Mesenchymal stem cell (in vitro differentiated cells and primary cell): ENCODE measurements at regions not wholly inside any gene's neighbourhood (a gene's known extent, or its start where the extent isn't known, plus 50 kb on each side); places are given as distances from the start of the nearest gene placed in this dataset.

Source experiments
- DNase-seq: peaks from one replicate; pipeline ENCODE4 v3.0.0-alpha.2; 2013
- H2AFZ ChIP-seq: one replicate; pipeline ENCODE4 v1.6.1; 2013; ENCODE audit warnings: low read depth, mild to moderate bottlenecking, control low read depth, inconsistent platforms, low read length, moderate library complexity
- H2AK5ac ChIP-seq: 2 replicates; pipeline ENCODE4 v1.6.1; 2013; ENCODE audit warnings: low read length, moderate library complexity, mild to moderate bottlenecking, inconsistent platforms; ENCODE audit not compliant: severe bottlenecking
- H2BK120ac ChIP-seq: one replicate; pipeline ENCODE4 v1.6.1; 2013; ENCODE audit warnings: low read depth, mild to moderate bottlenecking, inconsistent platforms, low read length, moderate library complexity
- H2BK12ac ChIP-seq, 2 experiments: one replicate each; pipeline ENCODE4 v1.6.1; 2013; ENCODE audit warnings: inconsistent platforms in 2 of 2, low read length in 2 of 2, mild to moderate bottlenecking in 2 of 2, moderate library complexity in 2 of 2, control low read depth in 1 of 2
- H2BK15ac ChIP-seq: one replicate; pipeline ENCODE4 v1.6.1; 2013; ENCODE audit warnings: mild to moderate bottlenecking, low read depth, inconsistent platforms; ENCODE audit not compliant: poor library complexity, severe bottlenecking
- H2BK5ac ChIP-seq: 2 replicates; pipeline ENCODE4 v1.6.1; 2013; ENCODE audit warnings: low read depth, mild to moderate bottlenecking, low read length, control low read depth, inconsistent platforms; ENCODE audit not compliant: poor library complexity, severe bottlenecking
- H3K14ac ChIP-seq, 2 experiments: one replicate each; pipeline ENCODE4 v1.6.1; 2013; ENCODE audit warnings: inconsistent platforms in 2 of 2, low read length in 2 of 2, control low read depth in 1 of 2, mild to moderate bottlenecking in 1 of 2, moderate library complexity in 1 of 2
- H3K18ac ChIP-seq, 2 experiments: one replicate each; pipeline ENCODE4 v1.6.1; 2013; ENCODE audit warnings: inconsistent platforms in 2 of 2, low read length in 2 of 2, control low read depth in 1 of 2, low read depth in 1 of 2, mild to moderate bottlenecking in 1 of 2
- H3K23ac ChIP-seq, 2 experiments: one replicate each; pipeline ENCODE4 v1.6.1; 2013; ENCODE audit warnings: inconsistent platforms in 2 of 2, low read length in 2 of 2, mild to moderate bottlenecking in 2 of 2, moderate library complexity in 2 of 2, control low read depth in 1 of 2
- H3K27ac ChIP-seq: 2 replicates; pipeline ENCODE4 v1.5.1; 2013; ENCODE audit warnings: mild to moderate bottlenecking, moderate library complexity, low read length, control low read depth, inconsistent platforms; ENCODE audit not compliant: poor library complexity, severe bottlenecking
- H3K27me3 ChIP-seq, 2 experiments: 2 replicates each; pipeline versions ENCODE4 v1.6.1 to v1.7.0; 2013; ENCODE audit warnings: low read length in 2 of 2, mild to moderate bottlenecking in 2 of 2, moderate library complexity in 2 of 2, control low read depth in 1 of 2, inconsistent platforms in 1 of 2; ENCODE audit not compliant: control insufficient read depth in 1 of 2, insufficient read depth in 1 of 2
- H3K36me3 ChIP-seq, 2 experiments: 2 replicates each; pipeline versions ENCODE4 v1.6.1 to v1.7.0; 2013; ENCODE audit warnings: low read length in 2 of 2, control low read depth in 1 of 2, inconsistent platforms in 1 of 2, low read depth in 1 of 2, mild to moderate bottlenecking in 1 of 2; ENCODE audit not compliant: insufficient read depth in 2 of 2, control insufficient read depth in 1 of 2
- H3K4ac ChIP-seq, 2 experiments: one replicate each; pipeline ENCODE4 v1.6.1; 2013; ENCODE audit warnings: inconsistent platforms in 2 of 2, low read length in 2 of 2, mild to moderate bottlenecking in 2 of 2, moderate library complexity in 2 of 2, control low read depth in 1 of 2, low read depth in 1 of 2
- H3K4me1 ChIP-seq: 2 replicates; pipeline ENCODE4 v1.6.1; 2013; ENCODE audit warnings: low read depth, low read length, control low read depth; ENCODE audit not compliant: control insufficient read depth, insufficient read depth
- H3K4me2 ChIP-seq: 2 replicates; pipeline ENCODE4 v1.6.1; 2013; ENCODE audit warnings: low read length, mild to moderate bottlenecking, inconsistent platforms; ENCODE audit not compliant: poor library complexity, severe bottlenecking
- H3K4me3 ChIP-seq, 2 experiments: 2 replicates each; pipeline versions ENCODE4 v1.5.1 to v1.7.0; 2013; ENCODE audit warnings: low read length in 2 of 2, mild to moderate bottlenecking in 2 of 2, control low read depth in 1 of 2, low read depth in 1 of 2; ENCODE audit not compliant: insufficient read depth in 1 of 2
- H3K79me1 ChIP-seq: replicated peaks from 2 replicates; pipeline ENCODE4 v1.6.1; 2013; ENCODE audit warnings: mild to moderate bottlenecking, control low read depth, low read length, inconsistent platforms; ENCODE audit not compliant: poor library complexity, severe bottlenecking
- H3K9ac ChIP-seq: 2 replicates; pipeline ENCODE4 v1.7.0; 2013; ENCODE audit warnings: mild to moderate bottlenecking, low read length, moderate library complexity
- H3K9me3 ChIP-seq: 2 replicates; pipeline ENCODE4 v1.7.0; 2013; ENCODE audit warnings: mild to moderate bottlenecking, low read length; ENCODE audit not compliant: control insufficient read depth
- H4K8ac ChIP-seq: one replicate; pipeline ENCODE4 v1.6.1; 2013; ENCODE audit warnings: inconsistent platforms, mild to moderate bottlenecking, low read length, moderate library complexity
- H4K91ac ChIP-seq: one replicate; pipeline ENCODE4 v1.6.1; 2013; ENCODE audit warnings: mild to moderate bottlenecking, low read length, inconsistent platforms
- WGBS: methylation state at CpG from one replicate; pipeline ENCODE4 v1.1.7; 2013; ENCODE audit warnings: mixed read lengths; 5-methylcytosine and 5-hydroxymethylcytosine counted together

- Histone ChIP-seq H3K4me3 (no peak overlapping the region), H3K23ac (no peak overlapping the region), H4K91ac (no peak overlapping the region), H3K9ac (no peak overlapping the region), H2BK12ac (no peak overlapping the region), H3K36me3 (no peaks in the 10 kb centered on the region), H2AFZ (no peak overlapping the region), H2BK120ac (no peak overlapping the region), H3K9me3 (peaks cover 4% of the 10 kb centered on the region), H2BK5ac (no peak overlapping the region), H4K8ac (no peak overlapping the region), H3K4me1 (no peaks in the 10 kb centered on the region), H2AK5ac (no peak overlapping the region), H3K27ac (no peak overlapping the region), H2BK15ac (no peak overlapping the region), H3K27me3 (no peaks in the 10 kb centered on the region), H3K4me2 (no peak overlapping the region), H3K79me1 (no peaks in the 10 kb centered on the region), H3K4ac (no peak overlapping the region), H3K18ac (no peak overlapping the region), H3K14ac (no peak overlapping the region)
- DNase-seq = no peak
- 86% methylated on average over 1 of the region's 1 CpG for WGBS
Observed at GRCh38 chr2:16204251-16204650, 263.9 kb downstream of the MYCN start.

DNA sequence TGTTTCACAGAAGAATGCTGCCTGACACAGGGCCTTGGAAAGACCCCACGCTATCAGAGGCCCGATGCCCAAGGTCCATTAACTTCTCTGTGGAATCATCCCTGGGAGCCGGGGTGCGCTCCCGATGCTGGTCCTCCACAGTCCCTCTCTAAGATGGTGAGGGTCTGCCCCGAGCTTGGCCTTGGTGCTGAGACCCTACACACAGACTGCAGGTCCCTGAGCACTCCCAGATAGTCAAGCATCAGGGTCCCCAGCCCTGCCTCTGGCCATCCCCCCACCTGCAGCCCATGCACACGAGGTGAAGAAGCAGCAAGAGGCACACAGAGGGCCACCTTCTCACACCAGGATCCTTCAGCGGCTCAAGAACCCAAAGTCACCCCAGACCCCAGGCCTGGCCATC, 263.3 kb downstream of the MYCN start:
- Histone ChIP-seq H3K4me2 (no peak overlapping the region), H3K23ac (no peak overlapping the region), H2BK5ac (no peak overlapping the region), H3K9me3 (peaks cover 4% of the 10 kb centered on the region), H3K9ac (no peak overlapping the region), H2AFZ (no peak overlapping the region), H3K4me1 (no peaks in the 10 kb centered on the region), H3K4me3 (no peak overlapping the region), H2BK15ac (no peak overlapping the region), H3K4ac (no peak overlapping the region), H3K18ac (no peak overlapping the region), H3K79me1 (no peaks in the 10 kb centered on the region), H4K8ac (no peak overlapping the region), H3K27me3 (no peaks in the 10 kb centered on the region), H2BK12ac (no peak overlapping the region), H3K14ac (no peak overlapping the region), H2AK5ac (no peak overlapping the region), H3K36me3 (no peaks in the 10 kb centered on the region), H2BK120ac (no peak overlapping the region), H4K91ac (no peak overlapping the region), H3K27ac (no peak overlapping the region)
- WGBS = 71% methylated on average over 8 of the region's 8 CpGs
- no peak for DNase-seq

GRCh38 chr2:16203069-16203468, 262.7 kb downstream of the MYCN start:
- WGBS = 63% methylated on average over 2 of the region's 2 CpGs
- DNase-seq = no peak
- no peak overlapping the region for H4K8ac ChIP-seq
- H3K14ac ChIP-seq = no peak overlapping the region
- no peak overlapping the region for H3K27ac ChIP-seq
- H3K4me3 ChIP-seq = no peak overlapping the region
- H2BK5ac ChIP-seq = no peak overlapping the region
- H2BK15ac ChIP-seq = no peak overlapping the region
- no peak overlapping the region for H4K91ac ChIP-seq
- no peak overlapping the region for H3K4me2 ChIP-seq
- no peaks in the 10 kb centered on the region for H3K79me1 ChIP-seq
- H3K9ac ChIP-seq = no peak overlapping the region
- H3K36me3 ChIP-seq = no peaks in the 10 kb centered on the region
- no peaks in the 10 kb centered on the region for H3K4me1 ChIP-seq
- H3K27me3 ChIP-seq = no peaks in the 10 kb centered on the region
- H3K18ac ChIP-seq = no peak overlapping the region
- no peak overlapping the region for H2BK12ac ChIP-seq
- H2AFZ ChIP-seq = no peak overlapping the region
- no peak overlapping the region for H2BK120ac ChIP-seq
- no peak overlapping the region for H3K23ac ChIP-seq
- no peaks in the 10 kb centered on the region for H3K9me3 ChIP-seq
- H2AK5ac ChIP-seq = no peak overlapping the region
- H3K4ac ChIP-seq = no peak overlapping the region

DNA sequence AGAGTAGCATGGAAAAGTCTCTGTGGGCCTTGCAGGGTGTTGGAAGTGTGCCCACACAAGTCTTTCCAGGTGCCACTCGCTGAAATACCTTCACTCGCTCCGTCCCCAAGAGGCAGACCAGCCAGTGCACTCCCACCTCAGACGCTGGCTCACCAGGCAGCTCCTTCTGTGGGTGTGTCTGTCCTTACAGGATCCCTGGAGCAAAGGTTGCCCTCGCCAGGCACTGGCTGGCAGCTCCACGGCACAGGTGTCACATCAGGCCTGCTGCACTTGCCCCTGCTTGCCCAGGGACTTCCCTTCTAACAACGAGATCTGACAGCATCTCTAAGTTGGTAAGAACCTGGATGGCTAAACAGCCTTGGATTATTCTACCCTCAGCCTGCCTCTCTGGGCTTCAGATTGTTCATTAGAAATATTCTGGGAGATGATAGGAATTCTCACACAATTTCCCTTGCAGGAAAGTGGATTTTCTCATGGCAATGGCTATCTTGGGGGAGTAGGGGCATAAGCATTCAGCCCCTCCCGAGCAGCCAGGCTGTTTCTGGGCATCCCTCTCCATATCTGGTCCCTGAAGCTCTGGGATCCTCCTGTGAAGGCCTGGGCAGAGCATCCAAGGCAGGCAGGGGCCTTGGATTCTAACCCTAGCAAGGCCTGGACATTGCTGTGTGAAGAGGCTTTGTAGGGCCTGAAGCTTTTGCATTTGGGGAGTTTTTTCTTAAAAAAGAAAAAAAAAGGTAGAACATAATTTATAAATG, 262.1 kb downstream of the MYCN start:
- no peak overlapping the region for H2BK12ac ChIP-seq
- H2AFZ ChIP-seq = no peak overlapping the region
- H3K36me3 ChIP-seq = no peaks in the 10 kb centered on the region
- H2BK15ac ChIP-seq = no peak overlapping the region
- H3K18ac ChIP-seq = no peak overlapping the region
- no peak overlapping the region for H2AK5ac ChIP-seq
- no peak overlapping the region for H4K8ac ChIP-seq
- no peak overlapping the region for H3K9ac ChIP-seq
- no peak overlapping the region for H4K91ac ChIP-seq
- no peak overlapping the region for H3K27ac ChIP-seq
- no peaks in the 10 kb centered on the region for H3K79me1 ChIP-seq
- H3K4me3 ChIP-seq = no peak overlapping the region
- H2BK120ac ChIP-seq = no peak overlapping the region
- DNase-seq = no peak
- no peak overlapping the region for H3K14ac ChIP-seq
- no peak overlapping the region for H3K4me2 ChIP-seq
- no peak overlapping the region for H2BK5ac ChIP-seq
- no peaks in the 10 kb centered on the region for H3K9me3 ChIP-seq
- no peak overlapping the region for H3K23ac ChIP-seq
- H3K4me1 ChIP-seq = no peaks in the 10 kb centered on the region
- H3K27me3 ChIP-seq = no peaks in the 10 kb centered on the region
- H3K4ac ChIP-seq = no peak overlapping the region
- 77% methylated on average over 8 of the region's 8 CpGs for WGBS
